ENCODE measurements at regions not wholly inside any gene's neighbourhood (a gene's known extent, or its start where the extent isn't known, plus 50 kb on each side); places are given as distances from the start of the nearest gene placed in this dataset.

GRCh38 chr1:90605070-90605469 lies 112.0 kb downstream of the BARHL2 start:
- H3K9me3 Mint-ChIP-seq, result peaks cover 3 to 7% of the 10 kb centered on the region in 2 experiments; a peak in 2 of 5 replicates

More at GRCh38 chr1:90605070-90605469, 112.0 kb downstream of the BARHL2 start:
- Mint-ChIP-seq H3K36me3 (ENCODE audit: insufficient read depth in 1 of 3, low read depth in 3 of 3) (no peaks in the 10 kb centered on the region), H3K27ac (no peak overlapping the region), H3K27me3 (ENCODE audit: low read depth) (no peaks in the 10 kb centered on the region; the same call in 1 of the 2 replicates), H3K4me1 (0 out of 4 replicates have a peak, but pooled peaks cover 0 to 3% of the 10 kb centered on the region in 2 experiments), H3K4me3 (no peak overlapping the region)
- Histone ChIP-seq H3K14ac (ENCODE audit: insufficient read depth, low read length) (no peak overlapping the region), H3K9me3 (ENCODE audit: control insufficient read depth, low read depth, low read length) (no peaks in the 10 kb centered on the region), H3K23ac (ENCODE audit: insufficient read length, low read depth, low read length) (no peak overlapping the region), H4K8ac (replicated peaks; ENCODE audit: insufficient read length, low read depth, low read length) (no peak overlapping the region), H3K27me3 (ENCODE audit: insufficient read depth, low read length) (no peaks in the 10 kb centered on the region), H2BK15ac (ENCODE audit: low read depth, low read length) (no peak overlapping the region), H2AK5ac (ENCODE audit: insufficient read length, low read length) (no peak overlapping the region), H3K27ac (ENCODE audit: insufficient read length, low read depth, low read length) (no peak overlapping the region), H3K18ac (ENCODE audit: insufficient read length, low read depth, low read length) (no peak overlapping the region), H3K4me1 (ENCODE audit: insufficient read depth, low read length) (no peaks in the 10 kb centered on the region), H4K91ac (ENCODE audit: insufficient read length, low read depth, low read length) (no peak overlapping the region), H2BK20ac (ENCODE audit: low read depth, low read length, poor library complexity, severe bottlenecking) (no peak overlapping the region), H3K56ac (ENCODE audit: insufficient read length, low read depth, low read length) (no peak overlapping the region), H4K20me1 (ENCODE audit: control insufficient read depth, insufficient read depth, insufficient read length) (no peaks in the 10 kb centered on the region), H4K5ac (ENCODE audit: insufficient read length, low read depth, low read length) (no peak overlapping the region), H2BK5ac (ENCODE audit: insufficient read length, low read length) (no peak overlapping the region), H3K23me2 (ENCODE audit: insufficient read length, low read depth, low read length, poor library complexity, severe bottlenecking) (no peaks in the 10 kb centered on the region), H3K9ac (ENCODE audit: extremely low read depth, insufficient read length, low read length) (no peak overlapping the region), H3K4ac (ENCODE audit: low read depth, low read length) (no peak overlapping the region), H2BK120ac (ENCODE audit: low read depth, low read length, poor library complexity, severe bottlenecking) (no peak overlapping the region), H2BK12ac (ENCODE audit: insufficient read length, low read depth, low read length) (no peak overlapping the region), H3K4me2 (ENCODE audit: insufficient read depth, insufficient read length, low read length) (no peak overlapping the region), H2AFZ (ENCODE audit: low read length) (no peak overlapping the region), H3K79me2 (ENCODE audit: insufficient read depth, low read length) (no peaks in the 10 kb centered on the region), H3K79me1 (ENCODE audit: insufficient read depth, low read depth, low read length, poor library complexity, severe bottlenecking) (no peaks in the 10 kb centered on the region), H3T11ph (ENCODE audit: low read length) (no peak overlapping the region)
- no peak for DNase-seq
- TF ChIP-seq, protein P1, sequence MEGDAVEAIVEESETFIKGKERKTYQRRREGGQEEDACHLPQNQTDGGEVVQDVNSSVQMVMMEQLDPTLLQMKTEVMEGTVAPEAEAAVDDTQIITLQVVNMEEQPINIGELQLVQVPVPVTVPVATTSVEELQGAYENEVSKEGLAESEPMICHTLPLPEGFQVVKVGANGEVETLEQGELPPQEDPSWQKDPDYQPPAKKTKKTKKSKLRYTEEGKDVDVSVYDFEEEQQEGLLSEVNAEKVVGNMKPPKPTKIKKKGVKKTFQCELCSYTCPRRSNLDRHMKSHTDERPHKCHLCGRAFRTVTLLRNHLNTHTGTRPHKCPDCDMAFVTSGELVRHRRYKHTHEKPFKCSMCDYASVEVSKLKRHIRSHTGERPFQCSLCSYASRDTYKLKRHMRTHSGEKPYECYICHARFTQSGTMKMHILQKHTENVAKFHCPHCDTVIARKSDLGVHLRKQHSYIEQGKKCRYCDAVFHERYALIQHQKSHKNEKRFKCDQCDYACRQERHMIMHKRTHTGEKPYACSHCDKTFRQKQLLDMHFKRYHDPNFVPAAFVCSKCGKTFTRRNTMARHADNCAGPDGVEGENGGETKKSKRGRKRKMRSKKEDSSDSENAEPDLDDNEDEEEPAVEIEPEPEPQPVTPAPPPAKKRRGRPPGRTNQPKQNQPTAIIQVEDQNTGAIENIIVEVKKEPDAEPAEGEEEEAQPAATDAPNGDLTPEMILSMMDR (conservative IDR thresholded peaks at IDR 0.05), result no peak
- WGBS (ENCODE audit: extremely low coverage, insufficient read length, low lambda C conversion rate), result no CpG with 5 or more reads among the region's 1 CpG
